IPS-18c (cell line): ENCODE measurements at regions not wholly inside any gene's neighbourhood (a gene's known extent, or its start where the extent isn't known, plus 50 kb on each side); places are given as distances from the start of the nearest gene placed in this dataset.
"Not testable (repeated sequence)": the region's sequence is repeated elsewhere in the genome, so short reads cannot be mapped to it uniquely, and the experiment has no call there.

Experiments used
- H3K4me3 ChIP-seq: 2 replicates; pipeline ENCODE4 v1.7.0; 2013; ENCODE audit warnings: low read depth, mild to moderate bottlenecking, low read length, moderate library complexity; ENCODE audit not compliant: insufficient read depth
- H3K9me3 ChIP-seq: one replicate; pipeline ENCODE4 v1.6.1; 2013; ENCODE audit warnings: mild to moderate bottlenecking, low read length, moderate library complexity; ENCODE audit not compliant: control insufficient read depth, insufficient read depth

- Histone ChIP-seq H3K9me3 (no peaks in the 10 kb centered on the region), H3K4me3 (no peak overlapping the region)
Measured at GRCh38 chr9:19924080-19924479, 135.2 kb upstream of the SLC24A2 start.

GRCh38 chr9:19922476-19923118 is 133.8 kb upstream of the SLC24A2 start:
- Histone ChIP-seq H3K9me3 (no peaks in the 10 kb centered on the region), H3K4me3 (no peak overlapping the region)

- H3K4me3 ChIP-seq: no peak overlapping the region
- no peaks in the 10 kb centered on the region for H3K9me3 ChIP-seq
Measured at GRCh38 chr9:19920401-19920800, 131.6 kb upstream of the SLC24A2 start.

- no peaks in the 10 kb centered on the region for H3K9me3 ChIP-seq
- H3K4me3 ChIP-seq: no peak overlapping the region
Measured at GRCh38 chr9:19918630-19919029, 129.8 kb upstream of the SLC24A2 start.

GRCh38 chr9:19914044-19914443 is 125.2 kb upstream of the SLC24A2 start:
- Histone ChIP-seq H3K9me3 (no peaks in the 10 kb centered on the region), H3K4me3 (no peak overlapping the region)

- no peak overlapping the region for H3K4me3 ChIP-seq
- no peaks in the 10 kb centered on the region for H3K9me3 ChIP-seq
Measured at GRCh38 chr9:19913151-19913550, 124.3 kb upstream of the SLC24A2 start.

- Histone ChIP-seq H3K9me3 (no peaks in the 10 kb centered on the region), H3K4me3 (no peak overlapping the region)
Measured at GRCh38 chr9:19903076-19903475, 114.2 kb upstream of the SLC24A2 start.

GRCh38 chr9:19901586-19901985 is 112.7 kb upstream of the SLC24A2 start:
- H3K9me3 ChIP-seq: no peaks in the 10 kb centered on the region
- H3K4me3 ChIP-seq: no peak overlapping the region

GRCh38 chr9:19896161-19896560 is 107.3 kb upstream of the SLC24A2 start:
- no peaks in the 10 kb centered on the region for H3K9me3 ChIP-seq
- no peak overlapping the region for H3K4me3 ChIP-seq

- not testable (repeated sequence) for H3K9me3 ChIP-seq, H3K4me3 ChIP-seq
Measured at GRCh38 chr9:19895578-19895977, 106.7 kb upstream of the SLC24A2 start.

- H3K4me3 ChIP-seq: no peak overlapping the region
- H3K9me3 ChIP-seq: no peaks in the 10 kb centered on the region
Measured at GRCh38 chr9:19895006-19895405, 106.2 kb upstream of the SLC24A2 start.

- Histone ChIP-seq H3K9me3 (no peaks in the 10 kb centered on the region), H3K4me3 (no peak overlapping the region)
Measured at GRCh38 chr9:19885608-19886007, 96.8 kb upstream of the SLC24A2 start.

GRCh38 chr9:19879062-19879461 is 90.2 kb upstream of the SLC24A2 start:
- no peak overlapping the region for H3K4me3 ChIP-seq
- H3K9me3 ChIP-seq: no peaks in the 10 kb centered on the region

GRCh38 chr9:19876569-19877316 is 87.9 kb upstream of the SLC24A2 start:
- H3K9me3 ChIP-seq: no peaks in the 10 kb centered on the region
- no peak overlapping the region for H3K4me3 ChIP-seq

GRCh38 chr9:19875291-19875920 is 86.6 kb upstream of the SLC24A2 start:
- Histone ChIP-seq H3K4me3 (no peak overlapping the region), H3K9me3 (no peaks in the 10 kb centered on the region)

GRCh38 chr9:19873188-19873587 is 84.4 kb upstream of the SLC24A2 start:
- not testable (repeated sequence) for H3K4me3 ChIP-seq, H3K9me3 ChIP-seq

- Histone ChIP-seq H3K4me3 (no peak overlapping the region), H3K9me3 (no peaks in the 10 kb centered on the region)
Measured at GRCh38 chr9:19870988-19871387, 82.2 kb upstream of the SLC24A2 start.

- Histone ChIP-seq H3K9me3 (no peaks in the 10 kb centered on the region), H3K4me3 (no peak overlapping the region)
Measured at GRCh38 chr9:19840953-19841352, 52.1 kb upstream of the SLC24A2 start.
